ENCODE measurements at regions not wholly inside any gene's neighbourhood (a gene's known extent, or its start where the extent isn't known, plus 50 kb on each side); places are given as distances from the start of the nearest gene placed in this dataset.

- TF ChIP-seq EGR1 (IDR thresholded peaks at IDR 0.05) (no peak), FOXM1 (IDR thresholded peaks at IDR 0.05; ENCODE audit: borderline replicate concordance, low read depth) (no peak), NFIC (IDR thresholded peaks at IDR 0.05) (no peak)
- TF ChIP-seq, protein P1, sequence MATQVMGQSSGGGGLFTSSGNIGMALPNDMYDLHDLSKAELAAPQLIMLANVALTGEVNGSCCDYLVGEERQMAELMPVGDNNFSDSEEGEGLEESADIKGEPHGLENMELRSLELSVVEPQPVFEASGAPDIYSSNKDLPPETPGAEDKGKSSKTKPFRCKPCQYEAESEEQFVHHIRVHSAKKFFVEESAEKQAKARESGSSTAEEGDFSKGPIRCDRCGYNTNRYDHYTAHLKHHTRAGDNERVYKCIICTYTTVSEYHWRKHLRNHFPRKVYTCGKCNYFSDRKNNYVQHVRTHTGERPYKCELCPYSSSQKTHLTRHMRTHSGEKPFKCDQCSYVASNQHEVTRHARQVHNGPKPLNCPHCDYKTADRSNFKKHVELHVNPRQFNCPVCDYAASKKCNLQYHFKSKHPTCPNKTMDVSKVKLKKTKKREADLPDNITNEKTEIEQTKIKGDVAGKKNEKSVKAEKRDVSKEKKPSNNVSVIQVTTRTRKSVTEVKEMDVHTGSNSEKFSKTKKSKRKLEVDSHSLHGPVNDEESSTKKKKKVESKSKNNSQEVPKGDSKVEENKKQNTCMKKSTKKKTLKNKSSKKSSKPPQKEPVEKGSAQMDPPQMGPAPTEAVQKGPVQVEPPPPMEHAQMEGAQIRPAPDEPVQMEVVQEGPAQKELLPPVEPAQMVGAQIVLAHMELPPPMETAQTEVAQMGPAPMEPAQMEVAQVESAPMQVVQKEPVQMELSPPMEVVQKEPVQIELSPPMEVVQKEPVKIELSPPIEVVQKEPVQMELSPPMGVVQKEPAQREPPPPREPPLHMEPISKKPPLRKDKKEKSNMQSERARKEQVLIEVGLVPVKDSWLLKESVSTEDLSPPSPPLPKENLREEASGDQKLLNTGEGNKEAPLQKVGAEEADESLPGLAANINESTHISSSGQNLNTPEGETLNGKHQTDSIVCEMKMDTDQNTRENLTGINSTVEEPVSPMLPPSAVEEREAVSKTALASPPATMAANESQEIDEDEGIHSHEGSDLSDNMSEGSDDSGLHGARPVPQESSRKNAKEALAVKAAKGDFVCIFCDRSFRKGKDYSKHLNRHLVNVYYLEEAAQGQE (IDR thresholded peaks at IDR 0.05; ENCODE audit: low read depth): no peak
Observed at GRCh38 chr12:25707056-25707455, 154.0 kb upstream of the LMNTD1 start.

GRCh38 chr12:25708661-25709060 is 155.6 kb upstream of the LMNTD1 start:
- TF ChIP-seq, protein P2, sequence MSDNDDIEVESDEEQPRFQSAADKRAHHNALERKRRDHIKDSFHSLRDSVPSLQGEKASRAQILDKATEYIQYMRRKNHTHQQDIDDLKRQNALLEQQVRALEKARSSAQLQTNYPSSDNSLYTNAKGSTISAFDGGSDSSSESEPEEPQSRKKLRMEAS (IDR thresholded peaks at IDR 0.05): no peak
- TF ChIP-seq FOXM1 (IDR thresholded peaks at IDR 0.05; ENCODE audit: borderline replicate concordance, low read depth) (no peak), CREB1 (IDR thresholded peaks at IDR 0.05; ENCODE audit: low read depth) (no peak), TAF1 (IDR thresholded peaks at IDR 0.05; ENCODE audit: low read depth) (no peak), CEBPB (IDR thresholded peaks at IDR 0.05) (no peak), TEAD4 (IDR thresholded peaks at IDR 0.05) (no peak), EP300 (IDR thresholded peaks at IDR 0.05; ENCODE audit: borderline replicate concordance) (no peak), NFIC (IDR thresholded peaks at IDR 0.05) (no peak), TCF12 (IDR thresholded peaks at IDR 0.05; ENCODE audit: low read depth) (no peak), RAD21 (IDR thresholded peaks at IDR 0.05; ENCODE audit: low read depth) (no peak), ZBTB7A (IDR thresholded peaks at IDR 0.05; ENCODE audit: low read depth) (no peak), EGR1 (IDR thresholded peaks at IDR 0.05) (no peak)
- TF ChIP-seq, protein P1 (IDR thresholded peaks at IDR 0.05; ENCODE audit: low read depth): no peak

DNA sequence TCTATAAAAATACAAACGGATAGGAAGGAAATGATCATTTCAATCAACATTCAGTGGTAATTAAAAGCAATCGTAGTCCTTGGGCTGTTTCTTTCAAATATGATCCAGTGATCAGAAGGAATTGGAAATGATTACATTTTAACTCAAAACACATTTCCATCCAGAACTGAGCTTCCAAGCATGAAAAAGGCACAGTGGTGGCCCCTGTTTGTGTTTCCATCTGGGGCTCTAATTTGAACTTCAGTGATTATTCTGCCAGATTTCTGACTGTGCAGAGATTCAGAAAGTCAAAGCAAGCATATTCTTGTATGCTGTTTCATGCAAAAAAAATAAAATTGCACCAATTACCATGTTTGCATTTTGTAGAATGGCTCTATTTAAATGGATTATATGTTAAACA is 157.0 kb upstream of the LMNTD1 start:
- TF ChIP-seq TAF1 (IDR thresholded peaks at IDR 0.05; ENCODE audit: low read depth): no peak
- no peak for TF ChIP-seq CREB1 (IDR thresholded peaks at IDR 0.05; ENCODE audit: low read depth)
- TF ChIP-seq, protein P1 (IDR thresholded peaks at IDR 0.05; ENCODE audit: low read depth): no peak
- no peak for TF ChIP-seq RAD21 (IDR thresholded peaks at IDR 0.05; ENCODE audit: low read depth)

DNA sequence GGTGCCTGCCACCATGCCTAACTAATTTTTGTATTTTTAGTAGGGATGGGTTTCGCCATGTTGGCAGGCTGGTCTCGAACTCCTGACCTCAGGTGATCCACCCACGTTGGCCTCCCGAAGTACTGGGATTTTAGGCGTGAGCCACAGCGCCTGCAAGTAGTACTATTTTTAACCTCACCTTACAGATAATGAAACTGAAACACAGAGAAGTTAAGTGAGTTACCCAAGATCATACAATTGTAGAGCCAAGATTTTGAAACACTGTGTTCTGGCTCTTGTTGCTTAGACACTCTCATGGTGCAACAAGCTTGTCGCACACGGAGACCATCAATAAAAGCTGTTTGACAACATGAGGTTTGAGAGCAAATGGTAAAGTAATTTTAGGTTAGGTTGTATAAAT is 159.1 kb upstream of the LMNTD1 start:
- TF ChIP-seq TEAD4 (IDR thresholded peaks at IDR 0.05) (no peak), NFIC (IDR thresholded peaks at IDR 0.05) (no peak), USF1 (IDR thresholded peaks at IDR 0.05) (no peak), YY1 (IDR thresholded peaks at IDR 0.05; ENCODE audit: low read depth) (no peak), TCF12 (IDR thresholded peaks at IDR 0.05; ENCODE audit: low read depth) (no peak), ZBTB7A (IDR thresholded peaks at IDR 0.05; ENCODE audit: low read depth) (no peak), CEBPB (IDR thresholded peaks at IDR 0.05) (no peak), RAD21 (IDR thresholded peaks at IDR 0.05; ENCODE audit: low read depth) (no peak), TAF1 (IDR thresholded peaks at IDR 0.05; ENCODE audit: low read depth) (no peak), FOXM1 (IDR thresholded peaks at IDR 0.05; ENCODE audit: borderline replicate concordance, low read depth) (no peak), CREB1 (IDR thresholded peaks at IDR 0.05; ENCODE audit: low read depth) (no peak), EP300 (IDR thresholded peaks at IDR 0.05; ENCODE audit: borderline replicate concordance) (no peak), EGR1 (IDR thresholded peaks at IDR 0.05) (no peak)
- TF ChIP-seq, protein P2 (IDR thresholded peaks at IDR 0.05): no peak
- TF ChIP-seq, protein P1 (IDR thresholded peaks at IDR 0.05; ENCODE audit: low read depth): no peak
